ENCODE measurements at regions not wholly inside any gene's neighbourhood (a gene's known extent, or its start where the extent isn't known, plus 50 kb on each side); places are given as distances from the start of the nearest gene placed in this dataset.

DNA sequence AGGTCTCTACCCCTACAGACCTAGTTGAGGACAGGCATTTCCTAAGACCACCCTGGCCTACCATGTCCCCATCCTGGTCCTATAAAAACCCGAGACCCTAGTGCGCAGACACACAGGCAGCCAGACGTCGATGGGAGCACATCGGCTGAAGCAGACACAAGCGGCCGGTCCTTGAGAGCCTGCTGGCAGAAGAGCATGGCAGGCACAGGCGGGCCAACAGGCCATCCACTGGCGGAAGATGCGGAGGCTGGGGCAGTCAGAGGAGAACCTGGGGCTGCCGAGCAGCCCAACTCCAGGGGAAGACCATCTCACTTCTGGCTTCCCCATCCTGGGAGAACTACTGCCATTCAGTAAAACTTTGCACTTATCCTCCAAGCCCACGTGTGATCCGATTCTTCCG lies 396.8 kb downstream of the AEBP2 start:
- no peak for DNase-seq

DNA sequence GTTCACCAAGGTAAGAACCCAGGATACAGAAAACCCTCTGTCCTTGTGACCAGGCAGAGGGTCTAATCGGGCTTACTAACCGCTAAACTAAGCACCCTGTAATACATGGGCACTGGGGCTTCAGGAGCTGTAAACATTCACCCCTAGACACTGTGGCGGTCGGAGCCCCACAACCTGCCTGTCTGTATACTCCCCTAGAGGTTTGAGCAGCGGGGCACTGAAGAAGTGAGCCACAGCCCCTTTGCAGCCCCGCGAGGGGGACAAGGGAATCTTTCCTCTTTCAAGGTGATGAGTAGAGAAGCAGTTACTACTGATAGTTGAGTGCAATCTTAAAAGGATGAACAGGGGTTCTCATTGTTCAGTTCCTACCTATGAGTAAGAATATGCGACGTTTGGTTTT lies 397.2 kb downstream of the AEBP2 start:
- no peak for DNase-seq

DNA sequence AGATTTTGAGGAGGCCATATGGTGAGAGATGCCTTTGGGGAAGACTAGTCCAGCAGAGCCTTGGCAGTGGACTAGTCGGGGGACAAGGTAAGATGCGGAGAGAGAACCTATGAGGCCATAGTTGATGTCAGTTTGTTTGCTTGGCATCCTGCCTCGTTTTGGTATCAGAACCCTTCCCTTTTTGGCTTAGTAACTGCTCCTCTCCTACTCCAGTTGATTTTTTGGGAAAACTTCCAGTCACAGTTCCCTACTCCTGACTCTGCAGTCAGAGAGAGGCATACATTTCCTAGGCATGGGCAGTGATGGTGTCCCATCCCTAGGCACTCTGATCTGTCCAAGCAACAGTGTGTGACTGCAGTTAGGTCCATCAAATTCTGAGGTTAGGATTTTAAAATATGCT lies 398.3 kb downstream of the AEBP2 start:
- DNase-seq, result no peak

DNA sequence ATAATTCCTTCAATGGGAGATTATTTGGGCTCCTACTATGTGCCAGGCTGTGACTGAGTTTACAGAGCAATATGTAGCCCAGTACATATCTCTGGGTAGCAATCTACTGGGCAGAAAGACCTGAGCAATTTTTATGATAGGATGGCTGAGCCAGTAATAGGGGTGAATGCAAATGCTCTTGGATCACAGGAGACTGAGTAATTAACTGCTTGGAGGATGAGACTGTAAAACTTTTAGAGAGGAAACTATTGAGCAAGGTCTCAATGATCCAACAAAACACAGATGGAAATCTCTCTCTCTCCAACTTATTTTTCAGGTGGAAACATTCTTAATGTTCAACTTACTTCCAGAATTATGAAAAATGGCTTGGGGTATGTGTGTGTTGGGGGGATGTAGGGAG lies 402.2 kb downstream of the AEBP2 start:
- DNase-seq, result no peak

DNA sequence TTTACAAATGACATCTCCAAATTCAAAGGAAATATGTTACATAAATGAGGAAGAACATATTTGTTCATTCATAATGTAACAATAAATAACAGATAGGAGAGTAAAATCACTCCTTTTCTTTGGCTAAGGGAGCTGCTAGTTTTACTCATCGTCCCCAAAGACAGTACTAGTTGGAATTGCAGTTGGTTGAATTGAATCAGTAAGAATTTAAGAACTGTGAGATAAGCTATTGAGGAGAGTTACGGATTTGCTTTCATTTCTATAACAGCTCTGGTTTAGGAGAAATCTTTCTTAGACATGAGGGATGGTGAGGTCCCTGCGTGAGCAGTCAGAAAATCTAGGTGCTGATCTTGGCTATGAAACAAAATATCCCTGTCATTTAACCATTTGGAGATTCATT lies 402.8 kb downstream of the AEBP2 start:
- DNase-seq, result no peak

DNA sequence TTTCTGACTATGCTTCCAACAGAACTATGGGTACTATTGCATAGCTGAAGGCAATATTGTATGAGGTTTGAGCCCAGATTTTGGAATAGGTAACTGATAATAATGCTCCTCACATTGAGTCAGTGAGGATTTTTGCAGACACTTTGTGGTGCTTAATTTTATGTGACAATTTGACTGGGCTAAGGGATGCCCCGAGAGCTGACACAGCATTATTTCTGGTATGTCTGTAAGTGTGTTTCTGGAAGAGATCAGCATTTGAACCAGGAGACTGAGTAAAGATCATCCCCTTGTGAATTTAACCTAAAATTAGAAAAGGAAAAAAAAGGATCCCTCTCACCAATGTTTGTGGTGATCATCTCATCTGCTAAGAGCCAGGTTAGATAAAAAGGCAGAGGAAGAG lies 404.9 kb downstream of the AEBP2 start:
- no peak for DNase-seq

DNA sequence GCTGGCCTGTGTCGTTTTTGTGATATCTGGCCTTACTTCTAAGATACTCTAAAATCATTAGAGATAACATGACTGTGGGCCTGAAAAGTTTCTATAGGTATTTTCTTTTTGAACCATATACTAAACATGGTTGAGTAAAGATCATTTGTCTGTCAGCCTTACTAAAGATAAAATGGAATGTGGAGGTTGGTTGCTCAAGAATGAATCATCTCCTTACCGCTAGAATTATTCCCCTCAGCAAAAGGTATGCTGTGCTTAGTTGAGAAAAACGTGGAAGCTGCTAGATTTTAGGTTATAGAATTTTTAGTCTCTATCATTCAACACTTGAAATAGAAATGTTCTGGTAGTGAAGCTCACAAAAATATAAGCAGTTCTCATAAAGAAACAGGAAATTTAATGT lies 407.3 kb downstream of the AEBP2 start:
- DNase-seq, result no peak

DNA sequence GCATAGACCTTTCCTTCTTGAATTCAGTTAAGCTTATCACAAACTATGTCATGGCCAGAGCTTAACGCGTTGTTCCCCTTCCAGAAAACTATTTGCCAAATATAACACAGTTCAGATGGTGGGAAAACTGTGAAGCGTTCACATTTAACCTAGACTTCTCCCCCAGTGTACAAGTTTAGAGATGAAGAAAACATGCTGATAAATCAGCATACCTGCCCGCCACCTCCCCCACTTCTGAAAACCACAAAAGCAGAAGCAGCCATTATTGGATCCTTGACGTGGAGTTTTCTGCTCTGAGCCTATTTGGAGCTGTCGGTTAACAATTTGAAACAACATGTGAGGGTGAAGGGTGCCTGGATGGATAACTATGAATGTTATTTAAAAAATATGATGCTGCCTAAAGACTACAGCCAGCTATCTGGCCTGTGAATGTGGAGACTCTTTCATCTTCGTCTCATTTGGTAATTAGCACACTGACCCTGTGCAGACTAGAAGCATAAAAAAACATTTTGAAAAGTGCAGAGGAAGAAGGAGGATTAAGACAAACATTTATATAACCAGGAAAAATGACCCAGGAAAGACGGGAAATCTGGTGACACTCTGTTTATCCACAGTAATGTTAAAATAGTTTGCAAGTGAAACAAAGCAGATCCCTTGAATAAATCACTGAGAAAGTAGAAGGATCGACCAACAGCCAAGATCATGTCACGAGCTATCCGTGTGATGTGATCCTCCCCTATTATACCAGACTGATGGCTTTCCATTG lies 408.2 kb downstream of the AEBP2 start:
- DNase-seq, result no peak

DNA sequence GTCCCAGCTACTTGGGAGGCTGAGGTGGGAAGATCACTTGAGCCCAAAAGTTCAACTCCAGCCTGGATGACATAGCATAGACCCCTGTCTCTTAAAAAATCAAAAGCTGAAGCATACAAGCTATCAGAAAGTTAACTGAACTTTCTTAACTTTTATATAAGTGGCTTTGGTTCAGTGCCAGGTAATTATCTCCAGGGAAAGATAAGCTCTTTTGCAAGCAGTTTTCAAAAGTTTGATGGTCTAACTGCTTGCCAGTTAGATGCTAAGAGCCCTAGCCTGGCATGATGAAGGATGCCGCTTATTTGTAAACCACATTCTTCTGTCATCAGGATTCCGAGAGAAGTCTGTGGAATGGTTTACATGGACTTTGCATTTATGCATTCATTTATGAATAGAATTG lies 409.1 kb downstream of the AEBP2 start:
- no peak for DNase-seq

DNA sequence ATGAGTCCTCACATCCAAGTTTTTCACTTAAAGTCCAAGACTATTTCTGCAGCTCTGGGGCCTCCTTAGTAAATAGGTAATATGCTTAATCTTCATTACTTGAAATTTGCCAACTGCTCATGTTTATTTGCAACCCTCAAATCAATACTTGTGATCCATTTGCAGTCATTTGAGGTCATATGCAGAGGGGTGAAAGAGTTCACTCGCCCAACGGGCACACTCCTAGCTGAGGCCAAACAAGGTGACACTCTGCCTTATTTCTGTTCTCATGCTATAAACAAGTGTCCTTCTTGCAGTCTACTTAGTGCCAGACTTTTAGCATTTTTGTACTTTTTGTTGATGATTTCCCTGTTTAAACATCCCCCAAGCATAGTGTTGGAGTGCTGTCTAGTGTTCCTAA lies 409.9 kb downstream of the AEBP2 start:
- no peak for DNase-seq

DNA sequence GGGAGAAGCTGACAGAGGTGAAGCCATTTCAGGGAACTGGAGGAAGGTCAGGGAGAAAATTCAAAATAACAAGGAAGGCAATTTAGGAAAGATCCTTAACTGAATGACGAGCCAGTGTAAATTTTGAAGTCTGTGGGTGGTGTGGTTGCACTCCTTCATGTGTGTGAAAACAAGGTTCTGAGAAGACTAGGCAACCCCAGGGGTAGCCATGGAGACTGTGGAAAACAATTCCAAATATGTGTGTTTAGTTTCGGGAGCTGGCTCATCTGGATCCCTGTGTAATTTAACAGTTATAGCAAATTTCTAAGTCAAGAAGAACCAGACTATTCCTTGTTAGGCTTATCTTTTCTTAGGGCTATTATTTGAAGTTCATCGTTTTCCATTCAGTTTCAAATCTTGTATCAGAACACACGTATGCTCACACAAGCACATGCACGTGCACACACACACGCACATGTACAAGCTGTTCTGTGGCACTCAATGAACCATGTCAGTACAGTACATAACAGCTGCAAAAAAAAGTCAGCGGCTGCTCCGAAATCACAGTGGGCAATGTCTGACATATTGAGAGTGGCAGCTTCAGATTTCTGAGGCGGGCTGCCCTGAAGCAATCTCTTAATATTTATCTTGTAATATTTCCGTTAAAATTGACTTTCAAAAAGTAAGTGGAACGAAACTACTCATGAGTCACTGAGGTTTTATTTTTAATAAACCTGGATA lies 411.2 kb downstream of the AEBP2 start:
- DNase-seq, result no peak

DNA sequence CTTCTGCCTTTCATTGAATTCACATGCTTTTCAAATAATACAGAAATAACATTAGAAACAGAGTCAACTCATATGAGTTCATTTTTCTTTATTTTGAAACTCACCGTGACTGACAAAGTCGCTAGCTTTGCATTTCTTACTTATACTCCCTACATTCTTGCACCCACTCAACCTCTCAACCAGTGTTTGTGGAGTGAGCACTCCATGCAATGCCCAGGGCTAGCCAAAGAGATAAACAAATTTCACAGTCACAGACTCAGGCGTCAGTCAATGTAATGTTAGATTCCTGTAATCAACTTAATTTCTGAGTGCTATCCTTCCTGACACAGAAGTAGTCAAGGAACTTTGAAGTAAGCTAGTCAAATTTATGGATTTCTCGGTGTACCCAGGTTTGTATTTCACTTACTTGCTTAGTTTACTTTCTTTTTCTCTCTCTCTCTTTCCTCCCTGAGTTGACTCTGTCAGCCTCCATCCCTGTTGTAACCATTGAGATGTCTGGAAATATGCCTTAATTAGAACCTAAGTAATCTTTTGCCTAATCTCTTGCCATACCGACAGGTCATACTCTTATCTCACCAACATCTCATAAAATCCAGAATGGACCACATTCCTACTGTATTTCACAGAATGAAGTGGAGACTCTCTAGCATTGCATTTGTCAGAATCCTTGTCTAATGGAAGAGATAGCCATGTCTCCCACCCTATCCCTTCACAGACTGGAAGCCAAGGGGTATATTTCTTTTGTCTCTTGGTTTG lies 413.0 kb downstream of the AEBP2 start:
- no peak for DNase-seq

DNA sequence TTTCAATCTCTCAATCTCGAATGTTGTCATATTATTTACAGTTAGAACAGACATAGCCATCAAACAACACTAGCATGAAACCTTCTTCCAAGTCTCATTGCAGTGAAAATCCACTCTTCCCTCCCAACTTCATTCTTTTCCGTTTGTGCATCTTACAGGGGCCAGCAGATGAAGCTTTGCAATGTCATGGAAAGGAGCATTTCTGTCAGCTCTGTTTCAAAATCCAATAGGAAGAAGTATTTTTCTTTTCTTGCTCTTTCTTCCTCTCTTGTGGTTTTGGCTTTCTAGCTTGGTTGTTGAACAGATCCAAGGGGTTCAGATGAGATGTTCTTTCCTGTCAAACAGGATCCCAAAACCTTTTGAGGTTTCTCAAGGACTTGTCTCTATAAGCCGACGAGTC lies 416.6 kb downstream of the AEBP2 start:
- DNase-seq, result no peak

DNA sequence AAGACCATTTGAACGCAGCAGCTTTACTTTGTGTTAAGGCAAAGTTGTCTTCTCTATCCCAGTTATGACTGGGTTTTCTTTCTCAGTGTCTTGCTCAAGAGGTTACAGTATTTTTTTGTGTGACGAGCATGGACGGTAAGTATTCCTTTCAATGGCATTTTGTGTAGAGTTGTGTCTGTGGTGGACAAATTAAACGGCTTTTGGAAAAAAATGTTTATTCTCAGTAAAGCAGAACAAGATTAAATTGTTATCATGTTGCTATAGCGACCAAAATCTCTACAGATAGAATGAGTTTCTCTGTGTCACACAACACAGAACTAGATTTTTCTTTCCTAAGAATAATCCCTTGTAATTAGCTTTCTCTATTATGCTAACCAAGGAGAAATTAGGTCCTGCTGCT lies 417.1 kb downstream of the AEBP2 start:
- DNase-seq, result no peak

DNA sequence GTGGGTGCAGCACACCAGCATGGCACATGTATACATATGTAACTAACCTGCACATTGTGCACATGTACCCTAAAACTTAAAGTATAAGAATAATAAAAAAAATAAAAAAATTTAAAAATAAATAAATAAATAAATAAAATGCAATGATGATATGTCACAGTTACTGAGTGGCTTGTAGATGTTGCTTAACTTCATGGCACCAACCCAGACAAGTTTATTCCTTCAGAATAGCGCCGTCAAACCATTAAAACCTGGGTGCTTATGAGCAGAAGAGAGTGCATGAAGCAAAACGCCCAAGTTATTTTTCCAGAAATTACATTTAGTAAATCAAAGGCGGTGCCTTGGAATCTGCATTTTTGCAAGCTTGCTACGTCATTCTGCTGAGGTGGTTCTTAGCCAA lies 417.9 kb downstream of the AEBP2 start:
- DNase-seq, result no peak

DNA sequence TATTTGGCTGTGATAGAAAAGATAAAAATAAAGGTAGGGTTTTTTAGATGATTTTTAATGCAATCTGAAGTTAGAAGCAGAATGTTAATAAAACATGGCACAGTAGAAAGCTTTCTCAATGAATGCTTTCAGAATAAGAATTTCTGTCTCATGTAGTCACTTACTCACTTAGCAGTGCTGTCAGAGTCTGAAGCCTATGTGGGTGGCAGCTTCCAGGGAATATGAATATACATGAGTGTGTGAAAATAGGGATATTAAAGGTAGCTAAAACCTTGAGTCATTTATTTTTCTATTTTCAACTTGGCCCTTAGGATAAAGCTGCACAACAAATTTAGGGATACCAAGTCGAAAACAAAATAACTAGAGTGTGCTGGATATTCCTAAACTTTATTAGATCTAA lies 427.9 kb downstream of the AEBP2 start:
- no peak for DNase-seq

DNA sequence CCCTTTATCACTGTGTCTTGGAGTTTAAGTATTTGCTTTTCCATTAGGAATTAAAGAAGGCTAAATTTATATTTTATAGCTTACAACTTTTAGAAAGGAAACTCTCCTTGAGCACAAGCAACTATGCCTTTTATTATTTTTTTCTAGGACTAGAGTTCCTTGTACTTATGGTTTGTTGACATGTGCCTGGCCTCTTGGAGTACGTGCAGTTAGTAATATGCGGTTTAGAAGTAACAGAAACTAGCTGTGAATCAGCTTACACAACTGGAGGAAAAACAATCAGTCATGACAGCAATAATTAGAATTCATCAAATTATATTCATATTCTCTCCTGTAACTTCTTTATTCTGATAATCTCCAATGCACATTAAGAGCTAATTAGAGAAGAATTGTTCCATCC lies 428.7 kb downstream of the AEBP2 start:
- no peak for DNase-seq

DNA sequence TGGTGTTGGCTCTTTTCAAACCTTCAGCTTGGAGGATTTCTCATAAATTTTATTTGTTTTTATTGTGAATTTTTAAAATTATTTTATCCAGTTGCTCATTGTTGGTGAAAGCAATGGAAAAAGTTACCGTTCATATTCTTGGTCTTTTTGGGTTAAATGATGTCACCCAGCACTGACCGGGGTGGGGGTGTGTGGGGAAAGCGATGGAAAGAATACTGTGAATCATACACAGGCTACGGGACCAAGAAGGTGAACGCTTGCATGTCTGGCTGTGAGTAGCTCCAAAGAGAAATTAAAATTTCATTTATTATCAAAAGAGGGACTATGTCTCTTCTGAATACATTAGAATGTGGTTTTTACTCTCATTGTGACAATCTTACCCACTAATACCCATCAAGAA lies 430.1 kb downstream of the AEBP2 start:
- no peak for DNase-seq

DNA sequence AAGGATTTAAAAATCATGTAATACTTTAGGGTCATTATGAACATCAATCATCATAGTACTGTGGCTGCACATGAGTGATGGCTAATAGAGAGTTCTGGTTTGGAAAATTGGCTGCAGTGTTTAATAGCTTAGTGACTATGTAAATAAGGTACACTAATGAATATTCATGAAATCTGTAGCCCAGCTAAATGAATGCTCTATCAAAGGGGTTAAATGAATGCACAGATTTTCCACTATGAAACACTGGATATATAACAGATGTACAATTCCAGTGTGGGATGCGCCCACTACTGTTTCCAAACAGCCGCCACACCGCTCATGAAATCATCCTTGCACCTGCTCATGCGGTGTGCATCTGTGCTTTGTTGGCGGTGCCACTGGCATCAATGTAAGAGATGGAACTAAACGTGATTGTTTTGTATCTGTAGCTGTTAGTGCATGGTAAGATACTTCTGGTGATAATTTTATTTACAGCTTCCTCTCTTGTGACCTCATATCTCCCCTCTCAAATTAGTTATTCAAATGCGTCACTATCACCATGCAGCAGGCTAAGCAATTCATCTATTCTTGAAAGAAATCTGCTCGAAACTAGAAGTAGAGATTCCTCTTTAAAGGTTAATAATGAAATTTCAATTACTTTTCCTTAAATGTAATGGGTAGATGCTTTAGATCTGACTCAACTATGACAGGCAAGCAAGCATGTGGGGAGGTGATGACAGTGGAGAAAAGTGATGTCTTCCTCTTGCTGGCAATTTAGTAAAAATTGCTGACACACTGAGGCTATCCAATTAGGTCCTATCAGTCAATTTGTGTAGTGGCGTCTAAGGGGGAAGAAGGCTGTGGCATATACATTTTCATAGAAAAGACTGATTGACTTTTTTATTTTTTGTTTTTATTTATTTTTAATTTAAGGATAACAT lies 433.6 kb downstream of the AEBP2 start:
- DNase-seq, result no peak

DNA sequence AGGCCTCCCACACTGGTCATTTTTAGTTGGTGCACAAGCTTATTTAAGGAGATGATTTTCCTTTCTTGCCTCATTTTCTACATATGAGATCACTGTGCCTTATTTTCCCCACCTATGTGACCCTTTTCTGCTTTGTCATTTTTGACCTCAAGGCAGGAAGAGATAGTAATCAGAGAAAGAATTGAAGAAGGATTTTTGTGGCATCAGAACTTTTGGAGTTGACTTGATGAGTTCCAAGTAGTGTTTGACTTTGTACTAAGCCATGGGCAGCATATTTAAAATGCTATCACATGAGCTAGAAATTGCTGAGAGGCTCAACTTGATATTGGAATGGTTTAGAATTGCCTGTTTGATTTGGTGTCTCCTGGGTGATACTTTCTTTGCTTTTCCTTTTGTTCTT lies 440.8 kb downstream of the AEBP2 start:
- DNase-seq, result no peak

DNA sequence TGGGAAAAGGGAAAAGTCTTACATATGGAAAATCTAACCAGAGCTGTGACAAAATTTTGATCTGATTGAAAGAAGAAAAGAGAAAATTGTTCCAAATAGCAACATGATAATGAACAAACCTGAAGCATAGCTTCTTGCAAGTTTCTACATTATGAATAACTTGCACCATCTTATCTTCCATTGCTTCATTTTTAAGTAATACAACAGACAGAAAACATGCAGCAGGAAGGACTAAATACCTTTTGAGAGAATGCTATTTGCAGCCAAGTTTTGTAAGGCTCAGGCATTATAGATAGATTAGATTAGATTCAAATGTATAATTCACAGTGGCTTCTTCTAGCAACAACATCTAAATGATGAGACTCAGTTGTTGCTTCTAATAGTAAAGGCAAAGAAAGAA lies 441.4 kb downstream of the AEBP2 start:
- DNase-seq, result no peak

DNA sequence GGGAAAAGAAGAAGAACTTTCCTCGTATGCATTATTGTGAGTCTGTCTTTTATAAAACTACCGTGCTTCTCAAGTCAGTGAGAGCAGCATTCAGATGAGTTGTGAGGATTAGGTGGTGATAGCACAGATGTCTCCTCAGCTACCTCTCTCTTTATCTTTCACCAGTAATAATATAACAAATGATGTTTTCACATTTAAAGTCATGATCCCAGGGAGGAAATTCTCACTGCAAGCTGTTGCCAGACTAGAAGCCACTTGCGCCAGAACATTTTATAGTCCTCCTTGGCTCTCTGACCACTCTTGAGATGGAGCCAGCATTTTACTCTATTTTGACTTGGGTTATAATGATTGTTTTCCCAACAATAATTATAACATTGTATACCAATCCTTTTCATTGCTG lies 443.1 kb downstream of the AEBP2 start:
- no peak for DNase-seq

DNA sequence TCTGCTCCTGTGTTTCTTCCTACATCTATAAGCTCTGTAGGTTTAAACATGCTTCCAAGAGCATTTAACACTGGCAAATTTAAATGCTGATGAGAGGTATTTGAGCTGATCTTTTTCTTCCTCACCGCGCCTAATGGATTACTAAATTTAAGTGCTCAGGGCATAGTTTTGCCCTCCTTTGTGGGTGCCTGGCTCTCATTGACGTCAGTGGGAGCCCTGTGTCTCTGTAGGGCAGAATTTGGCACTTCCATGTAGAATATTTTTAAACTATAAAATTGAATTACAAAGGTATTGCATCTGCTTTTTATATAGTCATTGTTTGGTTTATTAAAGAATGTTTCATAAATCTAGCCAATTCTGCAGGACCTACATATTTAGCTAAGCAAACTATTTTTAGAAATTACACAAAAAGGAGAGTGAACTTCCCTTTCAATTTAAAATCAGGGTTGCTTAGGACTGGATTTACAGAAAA lies 444.8 kb downstream of the AEBP2 start:
- DNase-seq, result no peak
